A673 (cell line): ENCODE measurements at regions not wholly inside any gene's neighbourhood (a gene's known extent, or its start where the extent isn't known, plus 50 kb on each side); places are given as distances from the start of the nearest gene placed in this dataset.

Experiments used
- EZH2 ChIP-seq: fragments of 200-600 bp; sonication (generic); IDR thresholded peaks from 2 replicates; pipeline ENCODE4 v1.6.1; 2017; ENCODE audit warnings: borderline replicate concordance, low read depth, mild to moderate bottlenecking, mixed read lengths, antibody characterized with exemption, low read length; ENCODE audit not compliant: poor library complexity, severe bottlenecking
- TF ChIP-seq, protein P1 (sequence below): fragments of 300-800, 200-600 bp; sonication (generic); conservative IDR thresholded peaks from 2 replicates; pipeline ENCODE4 v1.5.1; 2017; ENCODE audit warnings: low read depth, mild to moderate bottlenecking, antibody characterized with exemption, low read length, moderate library complexity, mixed read lengths

DNA sequence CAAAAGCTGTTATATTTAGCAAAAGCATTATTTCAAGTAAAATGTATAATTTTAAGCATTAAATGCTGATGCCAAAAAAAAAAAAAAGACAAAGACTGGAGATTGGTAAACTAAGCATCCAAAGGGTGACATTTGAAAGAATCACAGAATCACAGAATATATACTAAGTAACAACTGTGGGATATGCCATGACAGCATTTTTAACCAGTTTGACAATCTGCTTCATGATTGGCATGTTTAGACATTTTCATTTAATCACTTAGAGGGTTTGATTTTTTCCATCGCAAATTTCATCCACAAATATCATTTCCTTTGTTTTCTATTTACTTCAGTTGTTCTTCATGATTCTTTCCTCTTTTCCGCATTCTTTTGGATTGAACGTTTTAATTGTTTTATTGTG lies 66.9 kb upstream of the TMEM18 start:
- TF ChIP-seq, protein P1, sequence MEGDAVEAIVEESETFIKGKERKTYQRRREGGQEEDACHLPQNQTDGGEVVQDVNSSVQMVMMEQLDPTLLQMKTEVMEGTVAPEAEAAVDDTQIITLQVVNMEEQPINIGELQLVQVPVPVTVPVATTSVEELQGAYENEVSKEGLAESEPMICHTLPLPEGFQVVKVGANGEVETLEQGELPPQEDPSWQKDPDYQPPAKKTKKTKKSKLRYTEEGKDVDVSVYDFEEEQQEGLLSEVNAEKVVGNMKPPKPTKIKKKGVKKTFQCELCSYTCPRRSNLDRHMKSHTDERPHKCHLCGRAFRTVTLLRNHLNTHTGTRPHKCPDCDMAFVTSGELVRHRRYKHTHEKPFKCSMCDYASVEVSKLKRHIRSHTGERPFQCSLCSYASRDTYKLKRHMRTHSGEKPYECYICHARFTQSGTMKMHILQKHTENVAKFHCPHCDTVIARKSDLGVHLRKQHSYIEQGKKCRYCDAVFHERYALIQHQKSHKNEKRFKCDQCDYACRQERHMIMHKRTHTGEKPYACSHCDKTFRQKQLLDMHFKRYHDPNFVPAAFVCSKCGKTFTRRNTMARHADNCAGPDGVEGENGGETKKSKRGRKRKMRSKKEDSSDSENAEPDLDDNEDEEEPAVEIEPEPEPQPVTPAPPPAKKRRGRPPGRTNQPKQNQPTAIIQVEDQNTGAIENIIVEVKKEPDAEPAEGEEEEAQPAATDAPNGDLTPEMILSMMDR, result no peak
- no peak for TF ChIP-seq EZH2
